CD1c-positive myeloid dendritic cell (primary cell): ENCODE measurements at regions not wholly inside any gene's neighbourhood (a gene's known extent, or its start where the extent isn't known, plus 50 kb on each side); places are given as distances from the start of the nearest gene placed in this dataset.

Experiments
- DNase-seq: peaks from one replicate; pipeline ENCODE4 v3.0.0-alpha.2; 2016; ENCODE audit errors: extremely low spot score

- DNase-seq = no peak
Observed at GRCh38 chr14:106843386-106843785, 1317.0 kb downstream of the TMEM121 start.

DNA sequence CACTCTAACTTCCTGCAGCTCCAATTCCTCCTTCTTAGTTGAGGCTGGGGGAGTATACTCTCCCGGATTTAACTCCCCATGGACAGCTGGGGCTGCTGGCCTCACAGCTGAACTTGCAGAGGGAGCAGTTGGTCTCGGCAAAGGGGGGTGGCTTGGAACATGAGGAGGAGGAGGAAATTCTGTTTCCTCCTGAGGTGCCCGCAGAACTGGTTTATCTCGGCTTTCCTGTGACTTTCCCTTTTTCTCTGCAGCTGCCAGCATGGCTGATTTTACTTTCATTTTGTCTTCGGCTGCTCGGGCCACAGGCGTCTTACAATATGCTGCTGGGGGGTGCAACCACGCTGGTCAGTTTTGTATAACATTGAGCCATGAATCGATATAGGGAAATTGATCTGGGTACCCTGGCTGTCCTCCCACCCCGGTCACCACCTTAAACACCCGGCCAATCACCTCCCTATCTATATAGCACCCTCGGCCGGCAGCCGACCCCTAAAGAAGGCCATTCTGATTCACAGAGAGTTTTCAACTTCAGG, 1317.6 kb downstream of the TMEM121 start:
- peak; percentile 13 for DNase-seq

GRCh38 chr14:106844608-106845285, 1318.4 kb downstream of the TMEM121 start:
- DNase-seq = peak; percentile 87

DNA sequence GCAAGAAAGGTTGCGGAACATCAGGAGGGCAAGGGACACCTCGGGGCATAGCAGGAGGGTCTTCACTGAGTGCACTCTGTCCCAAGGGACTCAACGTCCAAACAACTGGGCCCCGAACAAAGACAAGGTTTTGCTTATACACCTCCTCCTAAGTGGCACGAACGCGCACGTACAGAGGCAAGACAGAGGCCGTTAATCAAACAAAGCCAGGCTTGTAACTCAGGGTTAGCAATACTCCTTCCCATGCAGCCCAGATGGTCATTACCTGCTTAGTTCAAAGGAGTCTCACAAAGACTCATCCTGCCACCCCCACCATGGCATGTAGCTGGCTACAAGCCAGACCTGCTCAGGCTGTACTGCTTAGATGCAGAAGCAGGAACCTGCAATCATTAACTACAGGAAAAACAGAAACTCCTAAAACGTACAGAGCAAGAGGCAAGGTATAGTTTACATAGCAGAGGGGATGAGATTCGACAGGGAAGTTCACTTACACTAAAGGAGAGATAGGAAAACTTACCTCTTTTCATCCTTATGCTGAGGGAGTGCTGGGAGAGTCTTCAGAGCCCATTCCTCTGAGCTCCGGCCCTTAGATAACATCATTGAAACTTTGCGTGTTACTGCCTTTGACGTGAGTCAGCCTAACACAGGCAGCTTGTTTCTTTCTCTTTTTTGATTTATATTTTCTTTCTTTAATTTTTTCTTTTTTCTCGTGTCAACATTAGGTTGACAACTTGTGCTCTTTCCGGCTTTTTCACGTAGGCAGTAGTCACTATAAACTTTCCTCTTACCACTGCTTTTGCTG, 1319.1 kb downstream of the TMEM121 start:
- DNase-seq = peak; percentile 49

DNA sequence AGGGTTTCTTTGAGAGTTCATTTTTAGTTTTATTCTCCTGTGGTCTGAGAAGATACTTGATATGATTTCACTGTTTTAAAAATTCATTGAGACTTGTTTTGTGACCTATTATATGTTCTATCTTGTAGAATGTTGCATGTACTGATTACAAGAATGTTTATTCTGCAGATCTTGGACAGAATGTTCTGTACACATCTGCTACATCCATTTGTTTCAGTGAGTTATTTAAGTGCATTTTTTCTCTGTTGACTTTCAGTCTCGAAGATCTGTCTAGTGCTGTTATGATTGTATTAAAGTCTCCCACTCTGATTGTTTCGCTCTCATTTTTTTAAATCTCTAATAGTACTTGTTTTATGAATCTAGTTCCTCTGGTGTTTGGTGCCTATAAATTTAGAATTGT, 1319.8 kb downstream of the TMEM121 start:
- no peak for DNase-seq

GRCh38 chr14:106848330-106849121, 1322.1 kb downstream of the TMEM121 start:
- no peak for DNase-seq

DNA sequence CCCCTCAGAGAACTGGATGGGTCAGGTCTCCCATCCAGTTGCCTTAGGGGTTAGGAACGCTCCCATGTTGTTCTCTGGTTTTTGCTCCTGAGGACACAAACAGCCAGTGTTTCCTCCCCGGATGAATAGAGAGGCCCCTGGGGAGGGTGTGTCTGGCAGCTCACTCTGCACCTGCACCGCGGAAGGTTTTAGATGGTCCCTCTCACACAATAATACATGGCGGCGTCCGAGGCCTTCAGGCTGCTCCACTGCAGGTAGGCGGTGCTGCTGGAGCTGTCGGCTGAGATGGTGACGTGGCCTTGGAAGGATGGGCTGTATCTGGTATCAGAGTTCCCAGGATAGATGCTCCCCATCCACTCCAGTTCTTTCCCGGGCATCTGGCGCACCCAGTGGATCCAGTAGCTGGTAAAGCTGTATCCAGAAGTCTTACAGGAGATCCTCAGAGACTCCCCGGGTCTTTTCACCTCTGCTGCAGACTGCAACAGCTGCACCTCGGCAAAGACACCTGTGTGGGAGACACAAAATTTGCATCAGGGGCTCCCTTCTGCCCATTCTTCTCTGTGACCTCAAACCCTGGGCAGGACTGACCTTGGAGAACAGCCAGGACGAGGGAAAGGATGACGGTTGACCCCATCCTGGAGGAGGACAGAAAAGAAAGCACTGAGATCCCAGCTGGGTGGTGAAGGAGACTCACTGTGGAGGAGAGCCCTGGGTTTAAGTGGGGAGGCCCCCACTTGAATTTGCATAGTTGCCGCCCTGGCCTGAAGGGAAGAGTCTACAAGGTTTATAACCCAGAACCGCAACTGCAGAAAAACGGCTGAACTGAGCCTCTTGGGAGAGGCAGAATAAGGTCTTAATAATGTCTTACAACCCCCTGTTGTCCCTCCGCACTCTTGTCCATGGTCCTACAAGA, 1324.8 kb downstream of the TMEM121 start:
- DNase-seq = no peak

GRCh38 chr14:106872611-106873446, 1346.4 kb downstream of the TMEM121 start:
- DNase-seq = peak; percentile 81

DNA sequence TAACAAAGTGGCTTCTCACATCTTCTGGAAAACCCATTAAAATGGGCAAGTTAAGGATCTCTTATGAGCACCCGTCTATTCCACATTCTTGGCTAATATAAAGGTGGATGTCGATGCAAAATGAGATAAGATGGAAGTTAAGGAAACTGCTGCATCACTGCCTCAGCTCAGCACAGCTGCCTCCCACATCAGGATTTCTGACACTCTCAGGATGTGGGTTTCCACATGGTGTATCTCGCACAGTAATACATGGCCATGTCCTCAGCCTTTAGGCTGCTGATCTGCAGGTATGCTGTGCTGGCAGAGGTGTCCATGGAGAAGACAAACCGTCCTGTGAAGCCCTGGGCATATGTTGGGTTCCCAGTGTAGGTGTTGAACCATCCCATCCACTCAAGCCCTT, 1348.0 kb downstream of the TMEM121 start:
- no peak for DNase-seq

- peak; percentile 40 for DNase-seq
Observed at GRCh38 chr14:106875503-106875902, 1349.1 kb downstream of the TMEM121 start.

DNA sequence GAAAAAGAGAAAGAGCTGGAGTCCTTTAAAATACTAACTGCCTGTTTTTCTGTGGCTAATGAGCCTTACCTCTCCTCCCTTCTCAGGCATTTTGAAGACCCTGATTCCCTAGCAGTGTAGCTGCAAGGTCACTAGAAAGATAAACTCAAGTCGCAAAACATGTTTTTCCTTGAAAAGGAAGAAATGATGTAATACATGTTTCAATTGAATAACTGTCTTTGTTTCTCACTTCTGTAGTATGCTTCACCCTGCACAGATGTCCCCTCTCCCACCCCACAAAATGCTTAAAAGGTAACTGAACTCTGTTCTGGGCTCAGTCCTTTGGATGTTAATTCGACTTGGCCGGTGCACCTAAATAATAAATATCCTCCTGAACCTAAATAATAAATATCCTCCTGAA, 1350.3 kb downstream of the TMEM121 start:
- no peak for DNase-seq

DNA sequence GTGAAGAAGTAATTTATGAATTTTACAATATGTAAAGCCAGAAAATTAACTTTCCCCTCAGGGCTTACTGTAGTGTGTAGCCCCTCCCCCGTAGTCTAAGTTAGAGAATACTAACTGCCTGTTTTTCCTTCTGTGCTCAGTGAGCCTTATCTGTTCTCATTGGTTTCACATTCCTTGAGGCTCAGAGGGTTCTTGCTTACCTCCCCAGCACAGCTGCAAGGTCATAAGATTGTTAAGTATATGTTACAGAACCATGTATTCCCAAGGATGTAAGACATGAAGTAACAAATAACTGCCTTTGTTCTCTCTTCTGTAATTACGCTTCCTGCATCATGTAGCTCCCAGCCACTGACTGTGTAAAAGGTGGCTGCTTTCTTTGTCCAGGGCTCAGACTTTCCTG, 1351.1 kb downstream of the TMEM121 start:
- no peak for DNase-seq

DNA sequence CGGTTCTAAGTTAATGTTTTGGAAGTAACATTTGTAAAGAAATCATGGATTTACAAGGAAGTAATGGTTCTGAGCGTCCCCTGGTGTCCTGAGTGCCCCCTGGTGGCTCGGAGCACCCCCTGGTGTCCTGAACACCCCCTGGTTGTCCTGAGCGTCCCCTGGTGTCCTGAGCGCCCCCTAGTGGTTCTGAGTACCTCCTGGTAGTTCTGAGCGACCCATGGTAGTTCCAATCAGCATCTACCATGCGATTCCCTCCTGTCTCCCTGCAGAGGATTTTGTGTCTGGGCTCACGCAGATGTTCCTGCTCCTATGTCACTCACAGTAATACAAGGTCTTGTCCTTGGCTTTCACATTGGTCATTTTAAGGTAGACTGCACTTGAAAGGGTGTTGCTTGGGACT, 1352.9 kb downstream of the TMEM121 start:
- peak; percentile 72 for DNase-seq

- peak; percentile 41 for DNase-seq
Observed at GRCh38 chr14:106883218-106883692, 1356.9 kb downstream of the TMEM121 start.
